ENCODE measurements at regions not wholly inside any gene's neighbourhood (a gene's known extent, or its start where the extent isn't known, plus 50 kb on each side); places are given as distances from the start of the nearest gene placed in this dataset.

- no peak for TF ChIP-seq CTCF (IDR thresholded peaks at IDR 0.05)
- no peak for TF ChIP-seq REST (IDR thresholded peaks at IDR 0.05; ENCODE audit: insufficient read depth in 1 of 2, low read depth in 2 of 2, low read length in 1 of 2)
- TF ChIP-seq POLR2AphosphoS5 (IDR thresholded peaks at IDR 0.05; ENCODE audit: low read depth, low read length), result no peak
- TF ChIP-seq SIN3A (IDR thresholded peaks at IDR 0.05; ENCODE audit: borderline replicate concordance, insufficient read depth, low read depth, low read length), result no peak
- no peak for TF ChIP-seq TCF7L2 (IDR thresholded peaks at IDR 0.05; ENCODE audit: low read depth, low read length)
Measured at GRCh38 chr10:90975096-90975495, 54.2 kb upstream of the ANKRD1 start.
